K562 (cell line): ENCODE measurements at regions not wholly inside any gene's neighbourhood (a gene's known extent, or its start where the extent isn't known, plus 50 kb on each side); places are given as distances from the start of the nearest gene placed in this dataset.

Experiments used
- CTBP1 ChIP-seq: fragments of 450-650 bp; IDR thresholded peaks from 2 replicates; pipeline ENCODE4 v1.6.1; 2016; ENCODE audit warnings: borderline replicate concordance
- E2F8 ChIP-seq: fragments of 450-650 bp; IDR thresholded peaks from 2 replicates; pipeline ENCODE4 v1.7.1; 2018; ENCODE audit warnings: mild to moderate bottlenecking, low read depth; ENCODE audit not compliant: partially characterized antibody
- FOSL1 ChIP-seq: fragments of 200-800 bp; sonication (Bioruptor generic); conservative IDR thresholded peaks from 2 replicates; pipeline ENCODE4 v1.6.1; 2016; ENCODE audit warnings: missing genetic modification characterization, missing compliant biosample characterization
- JUNB ChIP-seq: fragments of 450-650 bp; formaldehyde crosslinking; conservative IDR thresholded peaks from 2 replicates; pipeline ENCODE4 v1.4.0; 2020; ENCODE audit warnings: mild to moderate bottlenecking
- MCM2 ChIP-seq: fragments of 450-650 bp; IDR thresholded peaks from 2 replicates; pipeline ENCODE4 v1.6.1; 2017; ENCODE audit warnings: low read depth, mild to moderate bottlenecking
- MLX ChIP-seq, 2 experiments: fragments of 450-650 bp in 1 of 2; sonication (generic) in 1 of 2; formaldehyde crosslinking; conservative IDR thresholded peaks; 2 replicates each; pipeline versions ENCODE4 v1.4.0 to v1.8.1; 2020 to 2022; ENCODE audit warnings: mild to moderate bottlenecking in 1 of 2, missing genetic modification reagents in 1 of 2
- RAD21 ChIP-seq, 2 experiments: fragments of 250-450 bp in 1 of 2; fragments of 450-650 bp in 1 of 2; sonication (Bioruptor Pico) in 1 of 2; formaldehyde crosslinking in 1 of 2; IDR thresholded peaks in 1 of 2; conservative IDR thresholded peaks in 1 of 2; 2 replicates each; pipeline versions ENCODE4 v1.4.0 to v1.8.0; 2020 to 2022; ENCODE audit warnings: mild to moderate bottlenecking in 2 of 2, moderate library complexity in 1 of 2
- SMAD4 ChIP-seq: fragments of 250-450 bp; sonication (Bioruptor Pico); conservative IDR thresholded peaks from 2 replicates; pipeline ENCODE4 v1.8.0; 2021; ENCODE audit warnings: inconsistent platforms, mild to moderate bottlenecking, moderate library complexity
- SMARCA4 ChIP-seq: fragments of 450-650 bp; IDR thresholded peaks from 2 replicates; pipeline ENCODE4 v1.6.1; 2016
- TAF1 ChIP-seq: IDR thresholded peaks from 2 replicates; pipeline ENCODE4 v1.6.1; 2011; ENCODE audit warnings: mild to moderate bottlenecking, low read length, moderate library complexity; ENCODE audit not compliant: insufficient read depth, control insufficient read depth, severe bottlenecking; ENCODE audit errors: extremely low read depth
- TAL1 ChIP-seq: fragments of 450-650 bp; IDR thresholded peaks from 2 replicates; pipeline ENCODE4 v1.6.1; 2016; ENCODE audit warnings: mild to moderate bottlenecking
- TRIM25 ChIP-seq: fragments of 450-650 bp; IDR thresholded peaks from 2 replicates; pipeline ENCODE4 v1.7.0; 2016; ENCODE audit warnings: borderline replicate concordance
- TSHZ1 ChIP-seq: fragments of 250-450 bp; sonication (Bioruptor Pico); IDR thresholded peaks from 2 replicates; pipeline ENCODE4 v1.4.0; 2020; ENCODE audit warnings: mild to moderate bottlenecking, moderate library complexity
- ZNF639 ChIP-seq, 2 experiments: fragments of 200-800 bp in 1 of 2; sonication (Bioruptor generic) in 1 of 2; sonication (generic) in 1 of 2; formaldehyde crosslinking in 1 of 2; IDR thresholded peaks in 1 of 2; conservative IDR thresholded peaks in 1 of 2; 2 replicates each; pipeline versions ENCODE4 v1.5.0 to v1.6.1; 2016 to 2020; ENCODE audit warnings: missing compliant biosample characterization in 1 of 2, missing genetic modification characterization in 1 of 2, missing genetic modification reagents in 1 of 2

- TF ChIP-seq MLX (CRISPR knock-in tag; conservative IDR thresholded peaks at IDR 0.05) (no peak), RAD21 (CRISPR knock-in tag; conservative IDR thresholded peaks at IDR 0.05 in 1 of 2, IDR thresholded peaks at IDR 0.05 in 1 of 2) (peak; percentile 26 to 36), SMAD4 (CRISPR knock-in tag) (no peak), TAF1 (no peak), FOSL1 (tag) (peak; percentile 98), JUNB (CRISPR knock-in tag) (0 out of 2 replicates have a peak, but pooled peaks have one; percentile 12), TSHZ1 (CRISPR knock-in tag) (no peak), SMARCA4 (peak; percentile 49; the same call in 1 of the 2 replicates), E2F8 (no peak), TAL1 (0 out of 2 replicates have a peak, but pooled peaks have one; percentile 28), CTBP1 (peak; percentile 39; the same call in 1 of the 2 replicates), MCM2 (no peak), TRIM25 (no peak), ZNF639 (CRISPR knock-in tag; conservative IDR thresholded peaks at IDR 0.05 in 1 of 2, IDR thresholded peaks at IDR 0.05 in 1 of 2) (no peak)
Measured at GRCh38 chr7:17234398-17235031, 63.9 kb upstream of the AHR start (continued).
